Right hindlimb (tissue), 1 donor: ENCODE measurements at regions not wholly inside any gene's neighbourhood (a gene's known extent, or its start where the extent isn't known, plus 50 kb on each side); places are given as distances from the start of the nearest gene placed in this dataset.
A peak's percentile ranks its signal among the peaks of the same experiment; 100 is the strongest.

Experiments used
- DNase-seq: peaks from one replicate; pipeline ENCODE4 v3.0.0-alpha.2; 2018

- no peak for DNase-seq
These were observed 338.0 kb upstream of the C1orf87 start for GRCh38 chr1:60411591-60411990.

DNA sequence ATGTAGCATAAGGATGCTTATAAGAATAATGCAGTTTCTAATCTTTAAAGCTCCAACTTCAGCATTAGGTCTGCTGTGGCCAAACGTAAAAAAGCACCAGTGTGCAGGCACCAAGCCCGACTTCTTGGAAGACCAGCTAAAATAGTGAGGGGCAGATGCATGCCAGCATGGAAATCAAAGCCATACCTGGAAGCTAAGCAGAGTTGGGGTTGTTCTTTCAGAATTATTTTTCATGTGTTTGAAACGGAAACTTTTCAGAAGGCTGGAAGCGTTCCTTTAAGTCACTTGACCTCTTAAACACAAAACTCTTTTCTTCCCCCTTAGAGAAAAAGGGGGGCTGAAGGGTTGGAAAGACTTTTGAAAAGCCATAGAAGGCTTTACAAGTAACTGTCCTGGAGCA is 329.2 kb upstream of the C1orf87 start:
- peak; percentile 73 for DNase-seq

GRCh38 chr1:60402216-60402615 is 328.6 kb upstream of the C1orf87 start:
- DNase-seq, result no peak

DNA sequence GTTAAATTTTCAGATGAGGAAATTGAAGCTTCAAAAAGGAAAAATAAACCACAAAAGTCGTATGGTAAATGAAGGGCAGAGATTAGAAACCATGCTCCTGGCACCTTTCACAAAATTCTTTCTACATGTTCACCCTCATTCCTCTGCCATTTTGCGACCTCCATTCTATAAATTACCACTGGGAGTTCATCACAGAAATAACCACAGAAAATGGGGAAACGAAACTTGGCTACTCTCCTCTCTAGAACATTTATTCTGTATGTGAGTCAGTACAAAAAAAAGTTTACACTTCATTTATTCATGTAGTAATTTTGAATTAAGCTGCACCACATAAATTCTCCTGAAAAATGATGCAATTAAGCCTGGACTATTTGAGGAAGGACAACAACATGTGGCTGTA is 320.9 kb upstream of the C1orf87 start:
- DNase-seq, result no peak

GRCh38 chr1:60390593-60391282 is 317.2 kb upstream of the C1orf87 start:
- DNase-seq, result no peak

GRCh38 chr1:60388092-60388987 is 314.8 kb upstream of the C1orf87 start:
- no peak for DNase-seq

DNA sequence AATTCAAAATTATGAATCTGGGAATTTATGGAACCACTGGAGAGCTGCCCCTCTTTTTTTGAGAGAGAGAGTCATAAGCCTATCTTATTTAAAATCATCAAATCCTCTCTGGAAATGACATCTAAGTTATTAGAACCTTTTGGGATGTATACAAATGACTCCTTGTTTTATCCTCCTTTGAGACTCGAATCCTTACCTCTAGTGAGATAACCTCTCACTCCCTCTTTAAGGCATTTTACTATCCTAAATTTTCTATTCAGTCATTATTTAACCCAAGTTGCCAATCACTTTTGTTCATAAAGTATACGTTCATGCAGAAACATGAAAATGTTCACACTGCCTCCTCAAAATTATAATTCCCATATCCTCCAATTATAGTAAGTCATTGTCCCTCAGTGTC is 313.6 kb upstream of the C1orf87 start:
- no peak for DNase-seq

DNA sequence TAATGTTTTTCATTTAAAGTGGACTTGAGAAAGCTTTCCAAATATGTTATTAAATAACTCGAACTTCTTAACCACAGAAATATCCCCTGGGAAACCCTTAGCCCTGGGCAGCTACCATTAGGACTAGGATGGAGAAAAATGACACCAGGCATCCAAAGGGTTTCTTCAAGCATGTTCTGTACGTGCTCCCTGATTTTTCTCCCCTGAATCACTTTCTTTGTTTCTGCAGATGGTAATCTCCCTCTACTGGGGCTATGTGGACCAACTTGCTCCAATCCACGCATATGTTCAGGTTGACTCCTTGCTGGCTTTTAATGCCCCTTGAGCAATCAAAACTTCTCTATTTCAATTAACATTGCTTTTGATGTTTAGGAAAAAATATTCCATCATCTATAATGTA is 312.7 kb upstream of the C1orf87 start:
- DNase-seq, result no peak

- no peak for DNase-seq
These were observed 302.6 kb upstream of the C1orf87 start for GRCh38 chr1:60376196-60376595.

GRCh38 chr1:60374537-60374936 is 301.0 kb upstream of the C1orf87 start:
- no peak for DNase-seq

DNA sequence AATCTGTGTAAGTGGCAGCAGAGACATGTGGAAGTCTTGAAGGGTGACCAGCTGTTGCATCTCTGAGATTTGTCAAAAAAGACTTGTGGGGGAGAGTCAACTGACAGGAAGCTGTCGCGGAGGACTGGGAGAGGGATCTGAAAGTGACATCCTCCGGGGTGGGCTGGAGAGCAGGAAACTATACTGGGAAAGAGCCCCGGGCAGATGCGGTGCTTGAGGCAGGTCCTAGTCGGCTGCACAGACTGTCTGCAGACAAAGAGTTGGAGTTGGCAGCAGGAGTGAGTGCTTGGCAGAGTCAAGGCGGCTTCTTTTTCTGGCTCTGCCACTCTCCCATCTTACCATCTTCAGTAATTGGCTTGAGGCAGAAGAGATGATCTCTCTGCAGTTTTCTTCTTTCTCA is 294.0 kb upstream of the C1orf87 start:
- DNase-seq, result peak; percentile 28

GRCh38 chr1:60359431-60359830 is 285.9 kb upstream of the C1orf87 start:
- DNase-seq, result peak; percentile 61

DNA sequence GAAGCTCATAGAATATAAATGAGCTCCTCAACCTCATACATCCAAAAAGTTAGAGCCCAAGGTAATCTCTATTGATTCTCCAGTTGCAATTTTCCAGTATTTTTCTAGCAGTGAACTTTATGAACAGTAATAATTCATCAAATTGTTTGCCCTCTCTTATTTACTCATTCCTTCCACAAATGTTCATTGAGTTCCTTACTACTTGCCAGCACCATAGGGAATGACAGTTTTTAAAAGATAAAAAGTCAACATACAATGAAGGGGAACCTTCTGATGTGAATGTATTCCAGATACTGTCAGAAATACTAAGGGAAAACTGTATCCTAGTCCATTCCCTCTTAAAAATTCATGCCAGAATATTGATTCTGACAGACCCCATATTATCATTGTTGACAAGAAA is 277.0 kb upstream of the C1orf87 start:
- no peak for DNase-seq

- no peak for DNase-seq
These were observed 275.3 kb upstream of the C1orf87 start for GRCh38 chr1:60348884-60349283.

DNA sequence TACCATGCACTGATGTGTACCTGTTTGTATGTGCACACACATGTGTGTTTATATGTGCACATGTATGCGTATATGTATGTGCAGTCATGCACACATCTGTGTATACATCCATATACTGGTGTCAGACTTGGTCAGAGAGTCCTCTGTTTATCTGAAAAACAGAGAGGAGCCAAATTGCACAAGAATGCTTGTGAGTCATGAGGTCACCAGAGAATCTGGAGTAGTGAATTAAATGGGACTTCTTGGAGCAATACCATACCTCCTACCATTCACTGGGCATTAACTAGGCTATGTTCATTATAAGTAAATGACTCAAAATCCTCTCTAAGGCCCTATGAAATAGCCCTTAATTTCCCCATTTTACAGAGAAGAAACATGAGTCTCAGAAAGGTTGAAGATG is 272.1 kb upstream of the C1orf87 start:
- no peak for DNase-seq

DNA sequence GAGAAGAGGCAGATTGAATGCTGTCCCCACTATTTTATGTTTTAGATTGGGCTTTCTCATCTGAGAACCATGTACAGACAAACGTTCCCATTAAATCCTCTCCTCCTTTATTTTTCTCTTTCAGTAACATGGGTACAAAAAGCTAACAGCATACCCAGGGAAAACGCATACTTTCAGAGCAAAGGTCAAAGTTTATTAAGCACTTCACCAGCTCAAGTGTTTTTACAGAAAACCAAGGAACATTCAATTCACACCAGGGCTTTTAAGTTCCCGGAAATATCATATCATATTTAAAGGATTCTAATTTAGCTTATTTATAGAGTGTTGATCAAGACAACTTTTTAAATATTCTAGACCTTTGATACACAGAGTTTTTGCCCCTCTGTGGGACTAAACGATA is 271.5 kb upstream of the C1orf87 start:
- DNase-seq, result no peak

DNA sequence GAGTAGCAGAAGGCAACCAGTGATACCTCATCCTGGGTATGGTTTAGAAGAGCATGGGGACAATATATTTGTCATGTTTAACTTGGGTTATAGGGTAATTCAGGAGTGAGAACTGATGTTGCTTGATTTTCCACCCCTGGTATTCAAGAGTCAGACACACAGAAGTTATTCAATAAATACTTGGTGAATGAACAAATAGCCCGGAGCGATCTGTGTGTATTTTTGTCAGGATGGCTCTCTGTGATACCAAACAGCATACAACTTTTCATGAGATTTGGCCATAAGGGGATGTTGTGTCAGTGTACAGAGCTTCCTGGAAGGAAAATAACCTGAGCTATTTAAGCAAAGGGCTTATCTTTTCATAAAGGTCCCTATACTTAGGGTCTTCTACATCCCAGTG is 270.2 kb upstream of the C1orf87 start:
- DNase-seq, result no peak

DNA sequence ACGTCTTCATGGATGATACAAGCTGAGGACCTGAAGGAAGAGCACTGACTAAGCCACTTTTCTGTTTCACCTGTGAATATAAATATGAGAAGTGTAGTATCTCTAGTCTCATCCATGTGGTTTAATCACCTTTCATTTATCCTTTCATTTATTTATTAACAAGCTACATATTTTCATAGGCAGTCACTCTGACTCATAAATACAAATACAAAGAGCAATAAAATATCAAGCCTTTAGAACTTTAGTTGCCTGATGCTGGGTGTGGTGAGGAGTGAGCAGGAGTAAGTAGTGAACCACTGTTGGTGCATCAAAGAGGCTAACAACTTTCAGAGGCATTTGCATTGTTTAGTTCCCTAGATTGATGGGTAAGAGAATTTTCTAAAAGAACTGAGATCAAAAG is 269.0 kb upstream of the C1orf87 start:
- DNase-seq, result no peak

GRCh38 chr1:60341274-60341673 is 267.7 kb upstream of the C1orf87 start:
- DNase-seq, result no peak

DNA sequence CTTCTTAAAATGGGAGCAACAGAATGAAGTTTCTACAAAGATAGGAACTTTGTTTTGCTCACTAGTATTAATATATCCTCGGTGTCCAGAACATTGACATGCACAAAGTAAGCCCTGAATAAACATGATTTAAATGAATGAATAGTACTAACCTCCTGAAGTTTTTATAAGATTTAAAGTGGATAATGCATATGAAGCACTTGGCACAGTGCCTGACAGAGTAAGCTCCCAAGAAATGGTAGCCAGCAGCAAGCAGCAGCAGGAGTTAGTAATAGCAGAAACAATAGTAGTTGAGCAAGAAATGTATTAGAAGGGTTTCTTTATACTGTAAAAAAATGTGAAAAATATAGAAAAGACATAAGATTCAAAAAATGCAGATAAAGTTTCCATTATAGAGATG is 258.1 kb upstream of the C1orf87 start:
- DNase-seq, result peak; percentile 23

GRCh38 chr1:60329651-60330050 is 256.1 kb upstream of the C1orf87 start:
- DNase-seq, result peak; percentile 41

- no peak for DNase-seq
These were observed 238.3 kb upstream of the C1orf87 start for GRCh38 chr1:60311838-60312237.

DNA sequence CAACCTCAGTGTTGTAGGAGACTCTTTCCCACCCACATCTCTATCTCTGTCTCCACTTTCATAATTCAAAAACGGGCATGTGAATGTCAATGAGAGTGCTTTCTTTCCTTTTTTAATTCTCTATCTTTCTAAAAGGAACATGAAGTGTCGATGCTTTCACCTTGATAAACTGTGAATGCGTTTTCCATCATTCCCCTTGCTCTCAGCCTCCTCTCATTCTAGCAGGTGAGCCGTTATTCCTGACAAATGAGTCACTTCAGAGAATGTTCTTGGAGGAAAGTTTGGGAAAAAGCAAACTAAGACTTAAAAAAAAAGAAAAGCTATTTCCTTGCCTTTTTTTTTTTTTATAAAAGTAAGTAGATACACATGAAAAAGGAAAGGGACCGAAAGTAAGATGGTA is 226.0 kb upstream of the C1orf87 start:
- DNase-seq, result no peak

DNA sequence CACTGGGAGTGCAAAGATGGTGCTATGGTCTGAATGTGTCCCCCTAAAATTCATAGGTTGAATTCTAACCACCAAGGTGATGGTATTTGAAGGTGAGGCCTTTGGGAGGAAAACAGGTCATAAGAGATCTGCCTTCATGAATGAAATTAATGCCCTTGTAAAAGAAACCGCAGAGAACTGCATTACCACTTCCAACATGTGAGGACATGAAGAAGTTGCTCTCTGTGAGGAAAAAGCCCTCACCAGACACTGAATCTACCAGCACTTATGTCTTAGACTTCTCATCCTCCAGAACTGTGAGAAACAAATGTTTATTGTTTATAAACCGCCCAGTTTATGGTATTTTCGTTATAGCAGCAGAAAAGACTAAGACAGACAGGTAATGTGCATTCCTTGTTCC is 224.7 kb upstream of the C1orf87 start:
- DNase-seq, result no peak
